CD4-positive, alpha-beta memory T cell (primary cell): ENCODE measurements at regions not wholly inside any gene's neighbourhood (a gene's known extent, or its start where the extent isn't known, plus 50 kb on each side); places are given as distances from the start of the nearest gene placed in this dataset.

Source experiments
- CTCF ChIA-PET: fragments of 350-600 bp; sonication (Branson Sonifier 250); formaldehyde crosslinking; loops from one replicate; lab custom pipeline; 2021; ENCODE audit warnings: inconsistent platforms; ENCODE audit not compliant: partially characterized antibody; lab: Charles Lee
- POLR2A ChIA-PET: fragments of 350-600 bp; sonication (Branson Sonifier 250); formaldehyde crosslinking; loops from one replicate; lab custom pipeline; 2021; ENCODE audit not compliant: partially characterized antibody; lab: Charles Lee
- DNase-seq, 5 donors: peaks; one replicate each; pipeline versions ENCODE4 v3.0.0 to v3.0.0-alpha.2; 2020 to 2022; ENCODE audit warnings: mixed read lengths in 1 of 5
- H3K27ac ChIP-seq: one replicate; pipeline ENCODE4 v1.7.0; 2013; ENCODE audit warnings: low read depth, low read length
- H3K27me3 ChIP-seq: 2 replicates; pipeline ENCODE4 v1.7.0; 2013; ENCODE audit warnings: mild to moderate bottlenecking, low read length, moderate library complexity; ENCODE audit not compliant: insufficient read depth
- H3K36me3 ChIP-seq: 2 replicates; pipeline ENCODE4 v1.7.0; 2013; ENCODE audit warnings: mild to moderate bottlenecking, low read length, moderate library complexity; ENCODE audit not compliant: insufficient read depth
- H3K4me1 ChIP-seq: 2 replicates; pipeline ENCODE4 v1.7.0; 2013; ENCODE audit warnings: mild to moderate bottlenecking, low read length, moderate library complexity; ENCODE audit not compliant: insufficient read depth
- H3K4me3 ChIP-seq, 2 donors: one replicate each; pipeline ENCODE4 v1.7.0; 2013; ENCODE audit warnings: low read length in 2 of 2, mild to moderate bottlenecking in 1 of 2
- H3K9me3 ChIP-seq, 2 donors: one replicate each; pipeline ENCODE4 v1.7.0; 2013; ENCODE audit warnings: low read length in 2 of 2, control low read depth in 1 of 2; ENCODE audit not compliant: control insufficient read depth in 1 of 2
- H3K27ac Mint-ChIP-seq, 7 donors: one replicate each; pipeline ENCODE4 v1.8.0; 2020 to 2021; ENCODE audit warnings: mixed read lengths in 7 of 7, mild to moderate bottlenecking in 6 of 7, inconsistent platforms in 3 of 7, moderate library complexity in 3 of 7
- H3K27me3 Mint-ChIP-seq, 2 donors: one replicate each; pipeline ENCODE4 v1.8.0; 2020 to 2021; ENCODE audit warnings: mixed read lengths in 2 of 2
- H3K36me3 Mint-ChIP-seq, 2 donors: one replicate each; pipeline ENCODE4 v1.8.0; 2020 to 2021; ENCODE audit warnings: mixed read lengths in 2 of 2, inconsistent platforms in 1 of 2, mild to moderate bottlenecking in 1 of 2
- H3K4me1 Mint-ChIP-seq, 4 donors: one replicate each; pipeline ENCODE4 v1.8.0; 2020 to 2021; ENCODE audit warnings: mixed read lengths in 4 of 4, mild to moderate bottlenecking in 1 of 4
- H3K4me3 Mint-ChIP-seq, 8 donors: one replicate each; pipeline ENCODE4 v1.8.0; 2020 to 2021; ENCODE audit warnings: mixed read lengths in 8 of 8, mild to moderate bottlenecking in 7 of 8, moderate library complexity in 6 of 8, inconsistent platforms in 3 of 8
- H3K9me3 Mint-ChIP-seq, 8 donors: one replicate each; pipeline ENCODE4 v1.8.0; 2020 to 2021; ENCODE audit warnings: mixed read lengths in 8 of 8, mild to moderate bottlenecking in 5 of 8, inconsistent platforms in 3 of 8, moderate library complexity in 1 of 8
- intact Hi-C: fragments of 100-400 bp; cut with micrococcal nuclease; formaldehyde crosslinking; loops from one replicate; pipeline ENCODE4 v1.15.1; 2023

- Mint-ChIP-seq H3K27ac (no peak overlapping the region), H3K4me1 (no peaks in the 10 kb centered on the region), H3K9me3 (peaks cover 0 to 2% (median 0%) of the 10 kb centered on the region in 8 donors), H3K36me3 (no peaks in the 10 kb centered on the region), H3K4me3 (no peak overlapping the region), H3K27me3 (peaks cover 5 to 12% of the 10 kb centered on the region in 2 donors)
- Histone ChIP-seq H3K36me3 (no peaks in the 10 kb centered on the region), H3K4me3 (no peak overlapping the region), H3K27ac (no peak overlapping the region), H3K4me1 (no peaks in the 10 kb centered on the region), H3K27me3 (no peaks in the 10 kb centered on the region), H3K9me3 (no peaks in the 10 kb centered on the region)
- ChIA-PET CTCF (no interaction called here), POLR2A (no interaction called here)
- intact Hi-C loops = no loop called here
- DNase-seq = no peak
These were observed 262.7 kb downstream of the DRD1 start for GRCh38 chr5:175181331-175181730.

DNA sequence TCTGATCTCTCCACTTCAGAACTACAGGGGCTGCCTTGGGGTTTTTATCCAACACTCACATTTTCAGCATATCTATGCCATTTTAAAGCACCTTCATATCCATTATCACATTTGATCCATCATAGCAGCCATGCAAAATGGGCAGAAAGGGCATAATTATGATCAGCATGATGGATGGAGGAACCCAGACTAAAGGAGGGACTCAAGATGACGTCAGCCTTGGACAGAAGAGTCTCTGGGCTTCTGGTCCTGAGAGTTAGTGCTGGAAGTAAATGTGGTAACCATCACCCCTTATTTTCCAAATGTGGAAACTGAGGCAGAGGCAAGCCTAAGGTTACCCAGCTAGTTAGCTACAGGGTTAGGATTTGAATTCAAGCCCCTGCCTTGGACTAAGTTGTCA, 273.1 kb downstream of the DRD1 start:
- Histone ChIP-seq H3K27me3 (no peaks in the 10 kb centered on the region), H3K36me3 (no peaks in the 10 kb centered on the region), H3K9me3 (no peaks in the 10 kb centered on the region), H3K4me1 (no peaks in the 10 kb centered on the region), H3K4me3 (no peak overlapping the region), H3K27ac (no peak overlapping the region)
- Mint-ChIP-seq H3K4me3 (no peak overlapping the region), H3K27ac (no peak overlapping the region), H3K4me1 (no peaks in the 10 kb centered on the region), H3K9me3 (no peaks in the 10 kb centered on the region), H3K27me3 (peaks cover 0 to 4% of the 10 kb centered on the region in 2 donors), H3K36me3 (no peaks in the 10 kb centered on the region)
- no peak for DNase-seq
- CTCF ChIA-PET = no interaction called here
- POLR2A ChIA-PET = no interaction called here
- intact Hi-C loops = no loop called here

- no peak overlapping the region for H3K27ac ChIP-seq
- no peaks in the 10 kb centered on the region for H3K4me1 ChIP-seq
- Mint-ChIP-seq H3K27me3 (peaks cover 5 to 7% of the 10 kb centered on the region in 2 donors), H3K27ac (no peak overlapping the region), H3K9me3 (no peaks in the 10 kb centered on the region), H3K4me1 (no peaks in the 10 kb centered on the region), H3K4me3 (no peak overlapping the region), H3K36me3 (no peaks in the 10 kb centered on the region)
- H3K27me3 ChIP-seq = no peaks in the 10 kb centered on the region
- DNase-seq = no peak
- ChIA-PET POLR2A (no interaction called here), CTCF (interaction anchor here (1.0 kb wide), 1 partner anchor 18 kb away, joined by 3 read pairs; no protein-coding TSS in a partner anchor)
- no peaks in the 10 kb centered on the region for H3K36me3 ChIP-seq
- intact Hi-C loops = no loop called here
- H3K4me3 ChIP-seq = no peak overlapping the region
- H3K9me3 ChIP-seq = no peaks in the 10 kb centered on the region
These were observed 275.0 kb downstream of the DRD1 start for GRCh38 chr5:175168882-175169507.

DNA sequence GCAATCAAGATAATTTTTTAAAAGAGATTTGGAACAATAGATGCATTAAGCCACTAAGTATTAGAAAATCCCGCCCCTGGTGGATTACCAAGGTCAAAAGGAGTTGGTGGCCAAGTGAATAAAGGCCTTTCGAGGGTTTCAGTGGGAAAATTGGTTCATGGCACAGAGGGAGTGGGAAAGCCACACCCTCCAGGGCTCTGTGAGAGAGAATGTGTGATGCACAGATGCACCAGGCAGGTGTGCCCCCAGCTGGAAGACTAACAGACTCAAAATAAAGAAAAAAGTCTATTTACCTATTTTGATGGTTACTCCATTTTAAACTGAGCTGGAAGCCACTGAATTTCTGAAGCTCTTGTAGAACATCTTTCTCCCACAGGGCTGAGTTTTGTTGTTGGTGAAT, 278.0 kb downstream of the DRD1 start:
- ChIA-PET POLR2A (no interaction called here), CTCF (no interaction called here)
- no peaks in the 10 kb centered on the region for H3K4me1 Mint-ChIP-seq
- Histone ChIP-seq H3K36me3 (no peaks in the 10 kb centered on the region), H3K4me1 (no peaks in the 10 kb centered on the region), H3K9me3 (no peaks in the 10 kb centered on the region), H3K27me3 (no peaks in the 10 kb centered on the region), H3K27ac (no peak overlapping the region), H3K4me3 (no peak overlapping the region)
- no peak overlapping the region for H3K27ac Mint-ChIP-seq
- H3K4me3 Mint-ChIP-seq = no peak overlapping the region
- H3K9me3 Mint-ChIP-seq = no peaks in the 10 kb centered on the region
- DNase-seq = no peak
- intact Hi-C loops = no loop called here
- H3K36me3 Mint-ChIP-seq = no peaks in the 10 kb centered on the region
- peaks cover 9 to 10% of the 10 kb centered on the region in 2 donors for H3K27me3 Mint-ChIP-seq

- Mint-ChIP-seq H3K27me3 (peaks cover 9 to 10% of the 10 kb centered on the region in 2 donors), H3K9me3 (no peaks in the 10 kb centered on the region), H3K27ac (no peak overlapping the region), H3K36me3 (no peaks in the 10 kb centered on the region), H3K4me1 (no peaks in the 10 kb centered on the region), H3K4me3 (no peak overlapping the region)
- intact Hi-C loops = no loop called here
- Histone ChIP-seq H3K27me3 (no peaks in the 10 kb centered on the region), H3K36me3 (no peaks in the 10 kb centered on the region), H3K4me1 (no peaks in the 10 kb centered on the region), H3K27ac (no peak overlapping the region), H3K4me3 (no peak overlapping the region), H3K9me3 (no peaks in the 10 kb centered on the region)
- no peak for DNase-seq
- CTCF ChIA-PET = no interaction called here
- POLR2A ChIA-PET = no interaction called here
These were observed 280.3 kb downstream of the DRD1 start for GRCh38 chr5:175163586-175164275.

DNA sequence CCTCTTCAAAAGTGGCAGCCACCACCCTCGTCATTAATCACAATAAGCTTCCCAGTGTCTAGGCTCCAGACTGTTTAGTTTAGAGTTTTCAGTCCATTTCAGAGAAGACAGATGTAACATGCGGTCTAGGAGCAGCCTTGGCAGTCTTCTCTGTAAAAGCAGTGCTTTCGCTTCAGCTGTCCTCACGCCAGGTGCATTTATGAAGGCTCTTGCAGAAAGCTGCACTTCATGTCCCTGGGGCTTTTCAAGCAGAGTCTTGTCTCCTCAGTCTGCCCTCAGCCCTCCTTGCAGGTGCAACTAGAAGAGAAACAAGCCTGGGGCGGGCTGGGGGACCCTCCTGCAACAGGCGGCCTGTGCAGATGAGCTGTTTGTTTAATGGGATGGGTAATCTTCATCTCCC, 281.9 kb downstream of the DRD1 start:
- no peak for DNase-seq
- Histone ChIP-seq H3K9me3 (no peaks in the 10 kb centered on the region), H3K4me1 (no peaks in the 10 kb centered on the region), H3K36me3 (no peaks in the 10 kb centered on the region), H3K27me3 (no peaks in the 10 kb centered on the region), H3K27ac (no peak overlapping the region), H3K4me3 (no peak overlapping the region)
- intact Hi-C loops = no loop called here
- ChIA-PET CTCF (interaction anchor here (0.8 kb wide), 1 partner anchor 12 kb away, joined by 3 read pairs; no protein-coding TSS in a partner anchor), POLR2A (no interaction called here)
- no peak overlapping the region for H3K4me3 Mint-ChIP-seq
- peaks cover 9 to 10% of the 10 kb centered on the region in 2 donors for H3K27me3 Mint-ChIP-seq
- no peak overlapping the region for H3K27ac Mint-ChIP-seq
- no peaks in the 10 kb centered on the region for H3K4me1 Mint-ChIP-seq
- H3K36me3 Mint-ChIP-seq = no peaks in the 10 kb centered on the region
- H3K9me3 Mint-ChIP-seq = no peaks in the 10 kb centered on the region

DNA sequence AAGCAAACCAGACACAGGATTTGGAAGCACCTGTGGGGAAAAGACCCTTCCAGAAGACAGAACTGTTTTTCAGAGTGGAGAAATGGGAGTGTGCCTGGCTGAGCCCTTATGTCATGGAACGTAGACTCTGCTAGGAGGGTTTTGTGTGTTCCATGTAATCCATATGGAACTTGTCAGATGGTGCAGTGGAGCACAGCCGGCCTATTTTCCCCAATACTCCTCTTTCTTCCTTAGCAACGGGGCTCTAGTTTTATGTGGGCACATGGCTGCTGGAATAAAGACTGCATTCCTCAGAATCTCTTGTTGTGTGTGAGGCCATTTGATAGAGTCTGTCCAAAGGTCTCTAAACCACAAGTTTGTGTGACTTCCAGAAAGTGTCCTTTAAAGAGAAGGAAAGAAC, 284.0 kb downstream of the DRD1 start:
- Histone ChIP-seq H3K4me1 (no peaks in the 10 kb centered on the region), H3K4me3 (no peak overlapping the region), H3K9me3 (no peaks in the 10 kb centered on the region), H3K36me3 (no peaks in the 10 kb centered on the region), H3K27me3 (no peaks in the 10 kb centered on the region), H3K27ac (no peak overlapping the region)
- H3K4me3 Mint-ChIP-seq = no peak overlapping the region
- peaks cover 9 to 12% of the 10 kb centered on the region in 2 donors for H3K27me3 Mint-ChIP-seq
- DNase-seq = no peak
- H3K4me1 Mint-ChIP-seq = no peaks in the 10 kb centered on the region
- H3K36me3 Mint-ChIP-seq = no peaks in the 10 kb centered on the region
- H3K9me3 Mint-ChIP-seq = no peaks in the 10 kb centered on the region
- ChIA-PET POLR2A (no interaction called here), CTCF (no interaction called here)
- H3K27ac Mint-ChIP-seq = no peak overlapping the region
- intact Hi-C loops = no loop called here
